Tibial nerve (tissue), 4 donors: ENCODE measurements at regions not wholly inside any gene's neighbourhood (a gene's known extent, or its start where the extent isn't known, plus 50 kb on each side); places are given as distances from the start of the nearest gene placed in this dataset.

Experiments used
- EP300 ChIP-seq, 2 donors: sonication (generic); formaldehyde crosslinking; IDR thresholded peaks; one replicate each; pipeline ENCODE4 v1.6.1; 2017; ENCODE audit warnings: antibody characterized with exemption in 2 of 2, mild to moderate bottlenecking in 1 of 2
- TF ChIP-seq, protein P1 (sequence below), 5 experiments: fragments of 200-600 bp in 3 of 5; fragments of 450-650 bp in 2 of 5; sonication (generic) in 3 of 5; IDR thresholded peaks; one replicate each; pipeline ENCODE4 v1.5.1; 2016 to 2019; ENCODE audit warnings: antibody characterized with exemption in 5 of 5, mild to moderate bottlenecking in 3 of 5, moderate library complexity in 2 of 5

GRCh38 chr3:182508919-182509711 lies 284.2 kb upstream of the ATP11B start:
- TF ChIP-seq, protein P1, sequence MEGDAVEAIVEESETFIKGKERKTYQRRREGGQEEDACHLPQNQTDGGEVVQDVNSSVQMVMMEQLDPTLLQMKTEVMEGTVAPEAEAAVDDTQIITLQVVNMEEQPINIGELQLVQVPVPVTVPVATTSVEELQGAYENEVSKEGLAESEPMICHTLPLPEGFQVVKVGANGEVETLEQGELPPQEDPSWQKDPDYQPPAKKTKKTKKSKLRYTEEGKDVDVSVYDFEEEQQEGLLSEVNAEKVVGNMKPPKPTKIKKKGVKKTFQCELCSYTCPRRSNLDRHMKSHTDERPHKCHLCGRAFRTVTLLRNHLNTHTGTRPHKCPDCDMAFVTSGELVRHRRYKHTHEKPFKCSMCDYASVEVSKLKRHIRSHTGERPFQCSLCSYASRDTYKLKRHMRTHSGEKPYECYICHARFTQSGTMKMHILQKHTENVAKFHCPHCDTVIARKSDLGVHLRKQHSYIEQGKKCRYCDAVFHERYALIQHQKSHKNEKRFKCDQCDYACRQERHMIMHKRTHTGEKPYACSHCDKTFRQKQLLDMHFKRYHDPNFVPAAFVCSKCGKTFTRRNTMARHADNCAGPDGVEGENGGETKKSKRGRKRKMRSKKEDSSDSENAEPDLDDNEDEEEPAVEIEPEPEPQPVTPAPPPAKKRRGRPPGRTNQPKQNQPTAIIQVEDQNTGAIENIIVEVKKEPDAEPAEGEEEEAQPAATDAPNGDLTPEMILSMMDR (IDR thresholded peaks at IDR 0.05): no peak
- TF ChIP-seq EP300 (IDR thresholded peaks at IDR 0.05): no peak
